GM12872 (cell line): ENCODE measurements at regions not wholly inside any gene's neighbourhood (a gene's known extent, or its start where the extent isn't known, plus 50 kb on each side); places are given as distances from the start of the nearest gene placed in this dataset.

ENCODE experiments used
- CTCF ChIP-seq: IDR thresholded peaks from 3 replicates; pipeline ENCODE4 v1.5.1; 2011; ENCODE audit warnings: low read depth, mild to moderate bottlenecking, low read length, moderate library complexity; ENCODE audit not compliant: insufficient read depth

- TF ChIP-seq CTCF, result 0 out of 3 replicates have a peak, but pooled peaks have one; percentile 29
Measured at GRCh38 chrX:79592259-79592658, 225.1 kb upstream of the ITM2A start.

GRCh38 chrX:79588233-79588632 is 221.1 kb upstream of the ITM2A start:
- TF ChIP-seq CTCF, result no peak

- TF ChIP-seq CTCF, result no peak
Measured at GRCh38 chrX:79573760-79574159, 206.6 kb upstream of the ITM2A start.

GRCh38 chrX:79572566-79572965 is 205.4 kb upstream of the ITM2A start:
- no peak for TF ChIP-seq CTCF

- no peak for TF ChIP-seq CTCF
Measured at GRCh38 chrX:79570524-79571240, 203.5 kb upstream of the ITM2A start.

GRCh38 chrX:79568309-79568708 is 201.2 kb upstream of the ITM2A start:
- no peak for TF ChIP-seq CTCF

GRCh38 chrX:79564362-79564761 is 197.2 kb upstream of the ITM2A start:
- TF ChIP-seq CTCF, result no peak
